ENCODE measurements at regions not wholly inside any gene's neighbourhood (a gene's known extent, or its start where the extent isn't known, plus 50 kb on each side); places are given as distances from the start of the nearest gene placed in this dataset.

DNA sequence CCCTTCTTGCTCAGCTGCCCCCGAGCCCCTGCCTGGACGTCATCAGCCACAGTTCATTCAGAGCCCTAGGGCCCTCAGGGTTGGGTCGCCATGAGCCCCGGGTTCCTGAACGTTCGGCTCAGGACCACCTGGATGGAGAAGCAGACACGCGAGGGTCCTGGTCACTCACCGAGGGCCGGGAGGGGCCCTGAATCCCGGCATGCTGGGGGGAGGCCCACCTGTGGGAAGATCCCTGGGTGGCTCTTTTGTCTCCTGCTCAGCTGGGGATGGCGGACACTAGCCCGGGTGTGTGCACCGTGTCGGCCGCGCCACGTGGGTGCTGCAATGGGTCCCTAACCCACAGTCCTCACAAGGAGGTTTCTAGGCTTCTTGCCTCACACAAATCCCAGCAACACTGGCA lies 78.1 kb upstream of the TTC34 start:
- DNase-seq (ENCODE audit: low read depth) (no peak), FAIRE-seq (no peak)
- Histone ChIP-seq H3K4me3 (ENCODE audit: low read depth, low read length) (no peak overlapping the region), H3K36me3 (ENCODE audit: control insufficient read depth, insufficient read depth, low read length) (no peaks in the 10 kb centered on the region), H3K27me3 (ENCODE audit: control insufficient read depth, insufficient read depth, low read length) (no peaks in the 10 kb centered on the region)
- TF ChIP-seq, protein P1, sequence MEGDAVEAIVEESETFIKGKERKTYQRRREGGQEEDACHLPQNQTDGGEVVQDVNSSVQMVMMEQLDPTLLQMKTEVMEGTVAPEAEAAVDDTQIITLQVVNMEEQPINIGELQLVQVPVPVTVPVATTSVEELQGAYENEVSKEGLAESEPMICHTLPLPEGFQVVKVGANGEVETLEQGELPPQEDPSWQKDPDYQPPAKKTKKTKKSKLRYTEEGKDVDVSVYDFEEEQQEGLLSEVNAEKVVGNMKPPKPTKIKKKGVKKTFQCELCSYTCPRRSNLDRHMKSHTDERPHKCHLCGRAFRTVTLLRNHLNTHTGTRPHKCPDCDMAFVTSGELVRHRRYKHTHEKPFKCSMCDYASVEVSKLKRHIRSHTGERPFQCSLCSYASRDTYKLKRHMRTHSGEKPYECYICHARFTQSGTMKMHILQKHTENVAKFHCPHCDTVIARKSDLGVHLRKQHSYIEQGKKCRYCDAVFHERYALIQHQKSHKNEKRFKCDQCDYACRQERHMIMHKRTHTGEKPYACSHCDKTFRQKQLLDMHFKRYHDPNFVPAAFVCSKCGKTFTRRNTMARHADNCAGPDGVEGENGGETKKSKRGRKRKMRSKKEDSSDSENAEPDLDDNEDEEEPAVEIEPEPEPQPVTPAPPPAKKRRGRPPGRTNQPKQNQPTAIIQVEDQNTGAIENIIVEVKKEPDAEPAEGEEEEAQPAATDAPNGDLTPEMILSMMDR (IDR thresholded peaks at IDR 0.05; ENCODE audit: insufficient read depth, low read length, severe bottlenecking) = no peak

- Histone ChIP-seq H3K36me3 (ENCODE audit: control insufficient read depth, insufficient read depth, low read length) (no peaks in the 10 kb centered on the region), H3K4me3 (ENCODE audit: low read depth, low read length) (no peak overlapping the region), H3K27me3 (ENCODE audit: control insufficient read depth, insufficient read depth, low read length) (no peaks in the 10 kb centered on the region)
- DNase-seq (ENCODE audit: low read depth) = no peak
- TF ChIP-seq, protein P1 (IDR thresholded peaks at IDR 0.05; ENCODE audit: insufficient read depth, low read length, severe bottlenecking) = no peak
- FAIRE-seq = no peak
Measured at GRCh38 chr1:2880086-2880485, 78.6 kb upstream of the TTC34 start.

GRCh38 chr1:2880812-2881295 lies 79.4 kb upstream of the TTC34 start:
- DNase-seq (ENCODE audit: low read depth) (no peak), FAIRE-seq (no peak)
- TF ChIP-seq, protein P1 (IDR thresholded peaks at IDR 0.05; ENCODE audit: insufficient read depth, low read length, severe bottlenecking) = no peak
- Histone ChIP-seq H3K36me3 (ENCODE audit: control insufficient read depth, insufficient read depth, low read length) (no peaks in the 10 kb centered on the region), H3K4me3 (ENCODE audit: low read depth, low read length) (no peak overlapping the region), H3K27me3 (ENCODE audit: control insufficient read depth, insufficient read depth, low read length) (no peaks in the 10 kb centered on the region)

DNA sequence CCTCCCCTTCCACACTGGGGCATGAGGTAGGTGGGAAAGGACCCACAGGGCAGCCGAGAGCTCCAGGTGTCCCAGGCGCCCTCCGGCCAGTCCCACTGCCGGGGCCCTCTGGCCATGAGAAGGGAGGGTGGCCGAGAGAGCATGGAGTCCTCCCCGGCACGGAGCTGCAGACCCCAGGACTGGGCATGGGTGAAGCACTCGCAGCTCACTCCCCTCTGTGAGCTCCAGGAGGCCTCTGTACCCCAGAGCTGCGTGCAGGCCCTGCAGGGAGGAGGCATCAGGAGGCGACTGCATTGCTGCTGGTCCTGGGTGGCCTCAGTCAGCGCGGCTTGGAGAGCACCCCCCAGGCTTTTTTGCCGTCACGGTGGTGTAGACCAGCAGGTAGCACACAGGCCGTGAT lies 80.1 kb upstream of the TTC34 start:
- Histone ChIP-seq H3K36me3 (ENCODE audit: control insufficient read depth, insufficient read depth, low read length) (no peaks in the 10 kb centered on the region), H3K27me3 (ENCODE audit: control insufficient read depth, insufficient read depth, low read length) (no peaks in the 10 kb centered on the region), H3K4me3 (ENCODE audit: low read depth, low read length) (no peak overlapping the region)
- DNase-seq (ENCODE audit: low read depth) (no peak), FAIRE-seq (no peak)
- TF ChIP-seq, protein P1 (IDR thresholded peaks at IDR 0.05; ENCODE audit: insufficient read depth, low read length, severe bottlenecking) = no peak

DNA sequence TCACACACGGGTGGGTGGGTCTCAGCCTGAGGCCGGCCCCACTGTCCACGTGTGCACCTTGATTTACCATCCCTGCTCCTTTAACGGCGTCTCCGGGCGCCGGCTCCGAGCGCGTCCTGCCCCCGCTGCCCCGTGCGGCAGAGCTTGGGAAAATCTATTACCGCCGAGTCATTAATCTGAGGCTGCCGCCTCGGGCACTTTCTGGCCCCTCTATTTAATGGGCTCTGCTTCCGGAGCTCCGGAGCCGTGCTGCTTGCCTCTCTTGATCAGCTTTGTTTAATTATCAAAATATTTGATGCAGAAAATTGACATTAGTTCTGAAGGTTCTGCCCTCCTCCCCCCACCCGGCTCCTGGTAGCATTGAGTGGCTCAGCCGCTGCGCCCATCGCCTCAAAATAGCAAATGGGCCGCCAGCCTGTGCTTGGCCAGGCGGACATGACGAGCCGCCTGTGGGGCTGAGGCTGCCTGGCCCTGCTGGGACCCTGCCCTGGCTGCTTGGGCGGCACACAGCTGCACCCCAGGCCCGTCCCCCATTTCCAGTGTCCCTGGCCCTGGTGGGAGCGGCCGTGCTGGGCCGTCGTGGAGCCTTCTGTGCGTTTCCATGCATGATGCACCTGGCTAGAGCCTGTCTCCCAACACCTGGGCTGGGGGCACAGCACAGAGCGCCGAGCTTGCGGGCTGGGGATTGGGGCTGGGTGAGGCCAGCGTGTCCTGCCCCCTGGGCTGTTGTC lies 81.6 kb upstream of the TTC34 start:
- no peak for FAIRE-seq
- TF ChIP-seq, protein P1 (IDR thresholded peaks at IDR 0.05; ENCODE audit: insufficient read depth, low read length, severe bottlenecking) = no peak

DNA sequence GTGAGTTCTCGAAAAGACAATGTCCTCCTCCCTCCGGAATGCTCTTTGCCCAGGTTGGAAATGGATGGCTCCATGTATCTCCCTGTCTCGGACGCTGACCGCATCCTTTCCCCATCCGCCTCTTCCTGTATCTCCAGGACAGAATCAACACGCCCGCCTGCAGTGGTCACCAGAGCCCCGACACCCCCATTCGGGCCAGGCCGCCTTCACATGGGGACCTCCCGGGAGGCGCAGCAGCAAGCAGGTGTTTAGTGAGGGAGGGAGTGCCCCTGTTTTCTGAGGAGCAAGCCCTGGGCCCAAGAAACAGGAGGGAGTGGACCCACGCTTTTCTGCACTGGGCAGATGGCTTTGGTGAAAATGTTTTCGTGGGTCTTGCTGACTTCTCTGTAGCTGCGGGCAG lies 83.5 kb upstream of the TTC34 start:
- no peak overlapping the region for H3K4me3 ChIP-seq (ENCODE audit: low read depth, low read length)
- H3K36me3 ChIP-seq (ENCODE audit: control insufficient read depth, insufficient read depth, low read length) = no peaks in the 10 kb centered on the region
- TF ChIP-seq, protein P1 (IDR thresholded peaks at IDR 0.05; ENCODE audit: insufficient read depth, low read length, severe bottlenecking) = no peak
- DNase-seq (ENCODE audit: low read depth) (no peak), FAIRE-seq (no peak)
- no peaks in the 10 kb centered on the region for H3K27me3 ChIP-seq (ENCODE audit: control insufficient read depth, insufficient read depth, low read length)

More for the DNA sequence above, 81.6 kb upstream of the TTC34 start:
- H3K4me3 ChIP-seq (ENCODE audit: low read depth, low read length) = no peak overlapping the region
- H3K27me3 ChIP-seq (ENCODE audit: control insufficient read depth, insufficient read depth, low read length) = no peaks in the 10 kb centered on the region
- DNase-seq (ENCODE audit: low read depth) = no peak
- no peaks in the 10 kb centered on the region for H3K36me3 ChIP-seq (ENCODE audit: control insufficient read depth, insufficient read depth, low read length)
